ENCODE measurements at regions not wholly inside any gene's neighbourhood (a gene's known extent, or its start where the extent isn't known, plus 50 kb on each side); places are given as distances from the start of the nearest gene placed in this dataset.

DNA sequence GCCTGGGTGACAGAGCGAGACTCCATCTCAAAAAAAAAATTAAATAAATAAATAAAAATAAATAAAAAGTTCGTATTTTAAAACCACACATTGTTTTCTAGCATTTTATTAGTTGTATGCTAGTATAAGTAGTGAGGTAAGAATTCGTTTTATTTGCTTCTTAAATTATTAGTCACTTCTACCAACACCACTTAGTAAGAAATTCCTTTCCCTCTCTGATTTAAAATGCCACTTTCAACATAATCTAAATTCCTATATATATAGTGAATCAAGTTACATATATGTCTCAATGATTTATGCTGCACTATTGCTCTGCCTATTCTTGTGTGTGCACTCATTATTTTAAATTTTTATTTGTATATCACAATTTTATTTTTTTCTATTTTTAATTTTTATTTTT, 72.1 kb downstream of the MAGEC1 start:
- POLR2A ChIA-PET: no interaction called here
- Mint-ChIP-seq H3K36me3 (ENCODE audit: low read depth) (no peaks in the 10 kb centered on the region), H3K9me3 (peaks cover 3% of the 10 kb centered on the region), H3K27me3 (no peaks in the 10 kb centered on the region), H3K4me1 (ENCODE audit: low read depth) (no peaks in the 10 kb centered on the region), H3K27ac (no peak overlapping the region), H3K4me3 (no peak overlapping the region)
- TF ChIP-seq, protein P1, sequence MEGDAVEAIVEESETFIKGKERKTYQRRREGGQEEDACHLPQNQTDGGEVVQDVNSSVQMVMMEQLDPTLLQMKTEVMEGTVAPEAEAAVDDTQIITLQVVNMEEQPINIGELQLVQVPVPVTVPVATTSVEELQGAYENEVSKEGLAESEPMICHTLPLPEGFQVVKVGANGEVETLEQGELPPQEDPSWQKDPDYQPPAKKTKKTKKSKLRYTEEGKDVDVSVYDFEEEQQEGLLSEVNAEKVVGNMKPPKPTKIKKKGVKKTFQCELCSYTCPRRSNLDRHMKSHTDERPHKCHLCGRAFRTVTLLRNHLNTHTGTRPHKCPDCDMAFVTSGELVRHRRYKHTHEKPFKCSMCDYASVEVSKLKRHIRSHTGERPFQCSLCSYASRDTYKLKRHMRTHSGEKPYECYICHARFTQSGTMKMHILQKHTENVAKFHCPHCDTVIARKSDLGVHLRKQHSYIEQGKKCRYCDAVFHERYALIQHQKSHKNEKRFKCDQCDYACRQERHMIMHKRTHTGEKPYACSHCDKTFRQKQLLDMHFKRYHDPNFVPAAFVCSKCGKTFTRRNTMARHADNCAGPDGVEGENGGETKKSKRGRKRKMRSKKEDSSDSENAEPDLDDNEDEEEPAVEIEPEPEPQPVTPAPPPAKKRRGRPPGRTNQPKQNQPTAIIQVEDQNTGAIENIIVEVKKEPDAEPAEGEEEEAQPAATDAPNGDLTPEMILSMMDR (IDR thresholded peaks at IDR 0.05): no peak
- DNase-seq (no peak), ATAC-seq (no peak)
- intact Hi-C loops (cut with micrococcal nuclease): no loop called here
- CTCF ChIA-PET: no interaction called here

DNA sequence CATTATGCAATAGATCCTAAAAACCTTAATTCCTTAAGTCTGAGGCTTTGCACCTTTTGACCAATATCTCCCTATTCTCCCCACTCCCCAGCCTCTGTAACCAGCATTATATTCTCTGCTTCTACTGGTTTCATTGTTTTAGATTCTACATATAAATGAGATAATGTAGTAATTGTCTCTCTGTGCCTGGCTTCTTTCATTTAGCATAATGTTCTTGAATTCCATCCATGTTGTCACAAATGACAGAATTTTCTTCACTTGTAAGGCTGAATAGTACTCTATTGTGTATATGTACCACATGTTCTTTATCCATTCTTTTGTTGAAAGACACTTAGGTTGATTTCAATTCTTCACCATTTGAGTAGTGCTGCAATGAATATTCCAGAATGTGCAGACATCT, 66.0 kb downstream of the MAGEC1 start:
- no peak overlapping the region for H3K27ac Mint-ChIP-seq
- no peaks in the 10 kb centered on the region for H3K36me3 Mint-ChIP-seq (ENCODE audit: low read depth)
- no peak for ATAC-seq
- ChIA-PET POLR2A (no interaction called here), CTCF (no interaction called here)
- no peak for DNase-seq
- no peaks in the 10 kb centered on the region for H3K4me1 Mint-ChIP-seq (ENCODE audit: low read depth)
- peaks cover 2% of the 10 kb centered on the region for H3K9me3 Mint-ChIP-seq
- TF ChIP-seq, protein P1 (IDR thresholded peaks at IDR 0.05): no peak
- no peak overlapping the region for H3K4me3 Mint-ChIP-seq
- no peaks in the 10 kb centered on the region for H3K27me3 Mint-ChIP-seq
- intact Hi-C loops (cut with micrococcal nuclease): no loop called here

DNA sequence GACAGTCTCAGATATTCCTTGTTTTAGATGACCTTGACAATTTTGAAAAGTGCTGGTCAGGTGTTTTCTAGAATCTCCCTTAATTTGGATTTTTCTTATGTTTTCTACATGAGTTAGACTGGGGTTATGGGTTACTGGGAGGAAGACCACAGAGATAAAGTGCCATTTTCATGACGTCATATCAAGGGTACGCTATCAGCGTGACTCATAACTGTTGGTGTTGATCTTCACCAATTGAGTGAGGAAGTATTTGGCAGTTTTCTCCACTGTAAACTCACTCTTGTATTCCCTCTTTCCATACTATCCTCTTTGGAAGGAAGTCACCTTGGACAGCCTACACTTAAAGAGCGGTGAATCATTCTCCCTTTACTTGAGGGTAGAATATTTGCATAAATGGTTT, 56.9 kb downstream of the MAGEC1 start:
- no peak for ATAC-seq
- DNase-seq: no peak
- no peaks in the 10 kb centered on the region for H3K9me3 Mint-ChIP-seq
- no peak overlapping the region for H3K4me3 Mint-ChIP-seq
- ChIA-PET POLR2A (no interaction called here), CTCF (no interaction called here)
- no peaks in the 10 kb centered on the region for H3K4me1 Mint-ChIP-seq (ENCODE audit: low read depth)
- no peaks in the 10 kb centered on the region for H3K36me3 Mint-ChIP-seq (ENCODE audit: low read depth)
- H3K27me3 Mint-ChIP-seq: no peaks in the 10 kb centered on the region
- intact Hi-C loops (cut with micrococcal nuclease): no loop called here
- TF ChIP-seq, protein P1 (IDR thresholded peaks at IDR 0.05): no peak
- H3K27ac Mint-ChIP-seq: no peak overlapping the region

All from activated CD8-positive, alpha-beta T cell treated with anti-CD3 and anti-CD28 coated beads for 36 hours (primary cell).